H1 (cell line): ENCODE measurements at regions not wholly inside any gene's neighbourhood (a gene's known extent, or its start where the extent isn't known, plus 50 kb on each side); places are given as distances from the start of the nearest gene placed in this dataset.

Experiments
- CTCF ChIA-PET: fragments of 300-600 bp; sonication (Branson Sonifier 250); formaldehyde crosslinking; loops from one replicate; lab custom pipeline; 2021; ENCODE audit not compliant: partially characterized antibody; lab: Charles Lee
- POLR2A ChIA-PET: fragments of 300-600 bp; sonication (Branson Sonifier 250); formaldehyde crosslinking; loops from one replicate; lab custom pipeline; 2021; ENCODE audit warnings: inconsistent platforms; ENCODE audit not compliant: partially characterized antibody; lab: Charles Lee
- DNase-seq, 2 experiments: peaks; one replicate each; pipeline versions ENCODE4 v3.0.0 to v3.0.0-alpha.2; 2010 to 2022; ENCODE audit warnings: low spot score in 2 of 2, low read depth in 1 of 2, mixed read lengths in 1 of 2
- FAIRE-seq: peaks from 2 replicates; lab custom pipeline; 2011; peaks lifted over from hg19 to GRCh38; lab: Jason Lieb, UNC
- H2AFZ ChIP-seq: 2 replicates; pipeline ENCODE4 v1.8.1; 2012; ENCODE audit warnings: low read length, inconsistent platforms
- H2AK5ac ChIP-seq: 2 replicates; pipeline ENCODE4 v1.6.1; 2013; ENCODE audit warnings: low read depth, low read length
- H2BK120ac ChIP-seq: replicated peaks from 2 replicates; pipeline ENCODE3; 2013; ENCODE audit warnings: low read depth, low read length, inconsistent platforms
- H2BK12ac ChIP-seq: 2 replicates; pipeline ENCODE4 v1.6.1; 2013; ENCODE audit warnings: low read depth, low read length
- H2BK15ac ChIP-seq: 2 replicates; pipeline ENCODE4 v1.6.1; 2013; ENCODE audit warnings: low read length
- H2BK20ac ChIP-seq: 2 replicates; pipeline ENCODE4 v1.6.1; 2013; ENCODE audit warnings: low read length
- H2BK5ac ChIP-seq: 2 replicates; pipeline ENCODE4 v1.6.1; 2013; ENCODE audit warnings: low read depth, low read length
- H3K14ac ChIP-seq: 2 replicates; pipeline ENCODE4 v1.6.1; 2013; ENCODE audit warnings: inconsistent platforms; ENCODE audit not compliant: insufficient read length
- H3K18ac ChIP-seq: 2 replicates; pipeline ENCODE4 v1.6.1; 2013; ENCODE audit warnings: low read length; ENCODE audit errors: extremely low read depth
- H3K23ac ChIP-seq: 2 replicates; pipeline ENCODE4 v1.6.1; 2013; ENCODE audit warnings: inconsistent platforms; ENCODE audit not compliant: insufficient read length
- H3K23me2 ChIP-seq: 2 replicates; pipeline ENCODE4 v1.6.1; 2013; ENCODE audit warnings: low read depth, low read length
- H3K27ac ChIP-seq: 2 replicates; pipeline ENCODE4 v1.6.1; 2011; ENCODE audit warnings: low read depth, low read length, inconsistent platforms
- H3K27me3 ChIP-seq, 4 experiments: replicated peaks in 1 of 4; 1 replicate in 1 of 4; 2 replicates in 3 of 4; pipeline versions ENCODE4 v1.6.1 to v1.8.1; 2011 to 2013; ENCODE audit warnings: low read length in 3 of 4, mild to moderate bottlenecking in 3 of 4, inconsistent platforms in 2 of 4, mixed read lengths in 2 of 4, moderate library complexity in 1 of 4; ENCODE audit not compliant: control insufficient read depth in 3 of 4, insufficient read depth in 3 of 4; ENCODE audit errors: extremely low read depth in 1 of 4
- H3K36me3 ChIP-seq, 4 experiments: 2 replicates each; pipeline versions ENCODE4 v1.6.1 to v1.8.1; 2011 to 2013; ENCODE audit warnings: mild to moderate bottlenecking in 4 of 4, low read length in 3 of 4, moderate library complexity in 2 of 4, control low read depth in 1 of 4, inconsistent platforms in 1 of 4; ENCODE audit not compliant: insufficient read depth in 4 of 4, control insufficient read depth in 2 of 4
- H3K4ac ChIP-seq: replicated peaks from 2 replicates; pipeline ENCODE3; 2013; ENCODE audit warnings: low read length, low read depth, mixed read lengths, inconsistent platforms; ENCODE audit not compliant: insufficient read length
- H3K4me1 ChIP-seq, 4 experiments: replicated peaks in 1 of 4; 1 replicate in 1 of 4; 2 replicates in 3 of 4; pipeline versions ENCODE4 v1.6.1 to v1.8.1; 2011 to 2013; ENCODE audit warnings: low read length in 3 of 4, inconsistent platforms in 2 of 4, mixed read lengths in 1 of 4; ENCODE audit not compliant: insufficient read depth in 4 of 4, control insufficient read depth in 3 of 4
- H3K4me2 ChIP-seq, 2 experiments: 2 replicates each; pipeline versions ENCODE4 v1.6.1 to v1.8.1; 2011 to 2013; ENCODE audit warnings: low read depth in 2 of 2, low read length in 2 of 2, control low read depth in 1 of 2, inconsistent platforms in 1 of 2, mild to moderate bottlenecking in 1 of 2; ENCODE audit not compliant: insufficient read depth in 1 of 2
- H3K4me3 ChIP-seq, 4 experiments: fragments of 200-600, 300-600 bp in 1 of 4; sonication (generic), shearing (Covaris generic), sonication (Bioruptor Twin) in 1 of 4; 2 replicates each; pipeline versions ENCODE4 v1.5.1 to v1.8.1; 2011 to 2016; ENCODE audit warnings: low read length in 4 of 4, low read depth in 3 of 4, control low read depth in 2 of 4, inconsistent platforms in 2 of 4, mild to moderate bottlenecking in 2 of 4, mixed read lengths in 1 of 4, moderate library complexity in 1 of 4; ENCODE audit not compliant: insufficient read depth in 2 of 4; ENCODE audit errors: extremely low read depth in 1 of 4
- H3K56ac ChIP-seq: replicated peaks from 2 replicates; pipeline ENCODE3; 2013; ENCODE audit warnings: low read depth, mild to moderate bottlenecking, mixed read lengths, low read length, inconsistent platforms; ENCODE audit not compliant: insufficient read length
- H3K79me1 ChIP-seq: 2 replicates; pipeline ENCODE4 v1.6.1; 2013; ENCODE audit warnings: low read depth, low read length, control low read depth
- H3K79me2 ChIP-seq, 2 experiments: 2 replicates each; pipeline versions ENCODE4 v1.6.1 to v1.8.1; 2012 to 2013; ENCODE audit warnings: low read length in 2 of 2, mild to moderate bottlenecking in 2 of 2, inconsistent platforms in 1 of 2; ENCODE audit not compliant: insufficient read depth in 2 of 2, control insufficient read depth in 1 of 2
- H3K9ac ChIP-seq, 4 experiments: replicated peaks in 1 of 4; 1 replicate in 1 of 4; 2 replicates in 3 of 4; pipeline versions ENCODE4 v1.6.1 to v1.8.1; 2011 to 2013; ENCODE audit warnings: low read depth in 3 of 4, low read length in 3 of 4, control low read depth in 2 of 4, mild to moderate bottlenecking in 2 of 4, moderate library complexity in 2 of 4, inconsistent platforms in 1 of 4; ENCODE audit errors: extremely low read depth in 1 of 4
- H3K9me3 ChIP-seq, 2 experiments: 2 replicates each; pipeline versions ENCODE4 v1.6.1 to v1.8.1; 2012 to 2013; ENCODE audit warnings: mild to moderate bottlenecking in 2 of 2, moderate library complexity in 2 of 2, control low read depth in 1 of 2, inconsistent platforms in 1 of 2, low read depth in 1 of 2, low read length in 1 of 2, mixed read lengths in 1 of 2; ENCODE audit not compliant: insufficient read depth in 2 of 2
- H4K20me1 ChIP-seq, 2 experiments: replicated peaks in 1 of 2; 2 replicates each; pipeline versions ENCODE3 to v1.8.1; 2011 to 2013; ENCODE audit warnings: inconsistent platforms in 2 of 2, low read length in 2 of 2, mild to moderate bottlenecking in 1 of 2; ENCODE audit not compliant: insufficient read depth in 2 of 2, control insufficient read depth in 1 of 2
- H4K5ac ChIP-seq: 2 replicates; pipeline ENCODE4 v1.6.1; 2013; ENCODE audit warnings: low read length, low read depth, mixed read lengths, inconsistent platforms; ENCODE audit not compliant: insufficient read length
- H4K8ac ChIP-seq: 2 replicates; pipeline ENCODE4 v1.8.0; 2013; ENCODE audit warnings: mild to moderate bottlenecking, moderate library complexity, low read length, inconsistent platforms; ENCODE audit not compliant: insufficient read depth; ENCODE audit errors: extremely low read depth
- H4K91ac ChIP-seq: replicated peaks from 2 replicates; pipeline ENCODE3; 2013; ENCODE audit warnings: low read length, mixed read lengths, inconsistent platforms; ENCODE audit not compliant: insufficient read length
- CEBPB ChIP-seq: IDR thresholded peaks from 2 replicates; pipeline ENCODE4 v1.6.1; 2012; ENCODE audit warnings: low read depth, low read length
- CHD2 ChIP-seq: IDR thresholded peaks from 2 replicates; pipeline ENCODE4 v1.6.1; 2012; ENCODE audit warnings: low read length, improper control_type of control experiment
- HDAC2 ChIP-seq, 2 experiments: fragments of 300-600 bp in 1 of 2; sonication (generic) in 1 of 2; IDR thresholded peaks; 2 replicates each; pipeline ENCODE4 v1.6.1; 2011 to 2012; ENCODE audit warnings: low read depth in 2 of 2, low read length in 2 of 2, mild to moderate bottlenecking in 2 of 2, moderate library complexity in 2 of 2, borderline replicate concordance in 1 of 2, inconsistent platforms in 1 of 2
- JUND ChIP-seq: IDR thresholded peaks from 2 replicates; pipeline ENCODE4 v1.6.1; 2011; ENCODE audit warnings: mild to moderate bottlenecking, improper control_type of control experiment, low read length
- MAFK ChIP-seq: IDR thresholded peaks from 2 replicates; pipeline ENCODE4 v1.6.1; 2012; ENCODE audit warnings: low read depth, mild to moderate bottlenecking, improper control_type of control experiment, low read length
- NANOG ChIP-seq: IDR thresholded peaks from 2 replicates; pipeline ENCODE4 v1.6.1; 2011; ENCODE audit warnings: low read length, low read depth, mild to moderate bottlenecking, inconsistent platforms; ENCODE audit not compliant: insufficient read depth, poor library complexity, severe bottlenecking
- POU5F1 ChIP-seq: IDR thresholded peaks from 2 replicates; pipeline ENCODE4 v1.6.1; 2011; ENCODE audit warnings: low read depth, mild to moderate bottlenecking, low read length, moderate library complexity
- RBBP5 ChIP-seq: IDR thresholded peaks from 2 replicates; pipeline ENCODE4 v1.7.1; 2012; ENCODE audit warnings: low read depth, mild to moderate bottlenecking, inconsistent platforms, low read length, moderate library complexity, borderline replicate concordance
- RFX5 ChIP-seq: IDR thresholded peaks from 2 replicates; pipeline ENCODE4 v1.6.1; 2011; ENCODE audit warnings: low read depth, low read length, improper control_type of control experiment, borderline replicate concordance
- RXRA ChIP-seq: IDR thresholded peaks from 2 replicates; pipeline ENCODE4 v1.6.1; 2011; ENCODE audit warnings: low read depth, mild to moderate bottlenecking, low read length, moderate library complexity; ENCODE audit not compliant: insufficient read depth
- SAP30 ChIP-seq: fragments of 300-600 bp; sonication (generic); IDR thresholded peaks from 2 replicates; pipeline ENCODE4 v1.7.1; 2012; ENCODE audit warnings: low read length, moderate library complexity, mild to moderate bottlenecking, inconsistent platforms; ENCODE audit not compliant: insufficient read depth, insufficient replicate concordance
- SUZ12 ChIP-seq: fragments of 200-600 bp; sonication (generic); IDR thresholded peaks from 2 replicates; pipeline ENCODE4 v1.6.1; 2012; ENCODE audit warnings: mild to moderate bottlenecking, inconsistent platforms, low read length, moderate library complexity, mixed read lengths
- ZNF274 ChIP-seq: IDR thresholded peaks from 2 replicates; pipeline ENCODE4 v1.7.0; 2012; ENCODE audit warnings: low read length, borderline replicate concordance; ENCODE audit errors: extremely low read depth
- WGBS, 2 experiments: shearing (Covaris generic) in 1 of 2; methylation state at CpG; one replicate each; pipeline versions ENCODE4 v1.1.6 to v1.1.7; 2013 to 2015; ENCODE audit warnings: low lambda C conversion rate in 2 of 2, mixed read lengths in 2 of 2, inconsistent platforms in 1 of 2, low coverage in 1 of 2, missing lambda C conversion rate in 1 of 2; ENCODE audit not compliant: insufficient replicate concordance in 2 of 2, insufficient coverage in 1 of 2, insufficient read length in 1 of 2; ENCODE audit errors: extremely low coverage in 1 of 2, missing lambda C conversion rate in 1 of 2; 5-methylcytosine and 5-hydroxymethylcytosine counted together

- no peaks in the 10 kb centered on the region for H3K79me1 ChIP-seq
- DNase-seq (no peak), FAIRE-seq (no peak)
- no peaks in the 10 kb centered on the region for H3K9me3 ChIP-seq
- no peak overlapping the region for H3K4me3 ChIP-seq
- H3K14ac ChIP-seq, result no peak overlapping the region
- H3K4ac ChIP-seq, result no peak overlapping the region
- H3K56ac ChIP-seq, result no peak overlapping the region
- H2BK5ac ChIP-seq, result no peak overlapping the region
- peaks cover 5% of the 10 kb centered on the region; the same call in 1 of the 2 replicates for H3K23me2 ChIP-seq
- H2AFZ ChIP-seq, result no peak overlapping the region
- H2BK12ac ChIP-seq, result no peak overlapping the region
- no peak overlapping the region for H2AK5ac ChIP-seq
- POLR2A ChIA-PET, result no interaction called here
- no peak for TF ChIP-seq RBBP5
- TF ChIP-seq CEBPB, result no peak
- no peak for TF ChIP-seq MAFK
- no peak for TF ChIP-seq JUND
- no peak for TF ChIP-seq SUZ12
- TF ChIP-seq SAP30, result no peak
- no peak for TF ChIP-seq RFX5
- no peak for TF ChIP-seq CHD2
- TF ChIP-seq RXRA, result no peak
- no peak for TF ChIP-seq POU5F1
- no peak for TF ChIP-seq HDAC2 (IDR thresholded peaks at IDR 0.05; ENCODE audit: borderline replicate concordance in 1 of 2, low read depth in 2 of 2, low read length in 2 of 2)
- TF ChIP-seq NANOG, result no peak
- no peak for TF ChIP-seq ZNF274
- no peak overlapping the region for H3K23ac ChIP-seq
- no peak overlapping the region for H2BK15ac ChIP-seq
- 75% methylated on average over 1 of the region's 1 CpG; no CpG with 5 or more reads in 1 of the 2 experiments for WGBS, 2 experiments
- H3K4me2 ChIP-seq, result no peak overlapping the region
- H2BK20ac ChIP-seq, result no peak overlapping the region
- no peak overlapping the region for H3K18ac ChIP-seq
- CTCF ChIA-PET, result interaction anchor here (0.5 kb wide), 1 partner anchor 27 kb away, joined by 7 read pairs; no protein-coding TSS in a partner anchor
- H4K91ac ChIP-seq, result no peak overlapping the region
- no peak overlapping the region for H4K5ac ChIP-seq
- peaks cover 0 to 1% (median 0%) of the 10 kb centered on the region in 4 experiments; a peak in 1 of 7 replicates for H3K27me3 ChIP-seq
- no peaks in the 10 kb centered on the region for H3K79me2 ChIP-seq
- H3K9ac ChIP-seq, result no peak overlapping the region
- H3K4me1 ChIP-seq, result peaks cover under 1 to 10% (median 3%) of the 10 kb centered on the region in 4 experiments; a peak in 5 of 7 replicates
- H4K8ac ChIP-seq, result no peak overlapping the region
- no peaks in the 10 kb centered on the region for H3K36me3 ChIP-seq
- H4K20me1 ChIP-seq, result no peaks in the 10 kb centered on the region
- H3K27ac ChIP-seq, result no peak overlapping the region
- no peak overlapping the region for H2BK120ac ChIP-seq
Measured at GRCh38 chr10:10803278-10803677, 214.4 kb upstream of the CELF2 start.
